BLaER1 treated with 17β-estradiol and CSF1 and Interleukin-3, amounts not matched to agents 10 nM and 100 nM (cell line): ENCODE measurements at regions not wholly inside any gene's neighbourhood (a gene's known extent, or its start where the extent isn't known, plus 50 kb on each side); places are given as distances from the start of the nearest gene placed in this dataset.

Experiments used
- H3K27ac ChIP-seq, 11 experiments: shearing (Covaris generic); formaldehyde crosslinking; 2 replicates each; pipeline ENCODE4 v1.8.1; 2022
- H3K27me3 ChIP-seq, 11 experiments: shearing (Covaris generic); formaldehyde crosslinking; 2 replicates each; pipeline ENCODE4 v1.8.1; 2022
- H3K36me3 ChIP-seq, 11 experiments: shearing (Covaris generic); formaldehyde crosslinking; 2 replicates each; pipeline ENCODE4 v1.8.1; 2022
- H3K4me1 ChIP-seq, 10 experiments: shearing (Covaris generic); formaldehyde crosslinking; 2 replicates each; pipeline ENCODE4 v1.8.1; 2022
- H3K4me2 ChIP-seq, 11 experiments: shearing (Covaris generic); formaldehyde crosslinking; 2 replicates each; pipeline ENCODE4 v1.8.1; 2022
- H3K4me3 ChIP-seq, 10 experiments: shearing (Covaris generic); formaldehyde crosslinking; 2 replicates each; pipeline ENCODE4 v1.8.1; 2022
- H3K9ac ChIP-seq, 11 experiments: shearing (Covaris generic); formaldehyde crosslinking; 2 replicates each; pipeline ENCODE4 v1.8.1; 2022
- H3K9me3 ChIP-seq, 11 experiments: shearing (Covaris generic); formaldehyde crosslinking; replicated peaks in 1 of 11; 2 replicates each; pipeline ENCODE4 v1.8.1; 2022
- H4K20me1 ChIP-seq, 11 experiments: shearing (Covaris generic); formaldehyde crosslinking; 2 replicates each; pipeline ENCODE4 v1.8.1; 2022
- Cebpa-rat ChIP-seq, 11 experiments: shearing (Covaris generic); IDR thresholded peaks; 2 replicates each; pipeline ENCODE4 v1.8.1; 2022

DNA sequence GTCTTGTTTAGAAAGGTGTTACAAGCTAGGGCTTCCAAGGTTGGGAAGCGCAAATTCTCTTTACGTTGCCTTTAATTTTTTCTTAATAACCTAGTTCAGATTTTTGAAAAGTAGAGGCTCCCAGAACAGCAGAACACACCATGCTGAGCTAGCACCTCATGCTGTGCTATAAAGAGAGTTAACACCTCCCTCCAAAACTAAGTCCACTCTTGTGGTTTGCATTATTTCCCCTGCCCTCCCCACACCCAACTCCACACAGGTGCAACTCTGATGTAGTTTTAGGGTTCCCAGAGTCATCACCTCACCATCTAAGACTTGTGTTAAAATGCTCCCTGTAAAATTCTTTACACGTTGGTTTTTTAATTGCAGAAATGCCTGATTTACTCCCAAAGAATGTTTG is 459.4 kb upstream of the JARID2 start:
- Histone ChIP-seq H3K4me1 (peaks cover 0 to 11% (median 2%) of the 10 kb centered on the region in 10 experiments; a peak in 8 of 20 replicates), H3K36me3 (no peaks in the 10 kb centered on the region), H3K27me3 (no peaks in the 10 kb centered on the region), H3K9ac (no peak overlapping the region), H3K4me2 (no peak overlapping the region), H3K4me3 (no peak overlapping the region), H3K9me3 (peaks cover 17 to 30% (median 26%) of the 10 kb centered on the region in 11 experiments), H3K27ac (no peak overlapping the region), H4K20me1 (no peaks in the 10 kb centered on the region)
- TF ChIP-seq Cebpa-rat (IDR thresholded peaks at IDR 0.05), result no peak

DNA sequence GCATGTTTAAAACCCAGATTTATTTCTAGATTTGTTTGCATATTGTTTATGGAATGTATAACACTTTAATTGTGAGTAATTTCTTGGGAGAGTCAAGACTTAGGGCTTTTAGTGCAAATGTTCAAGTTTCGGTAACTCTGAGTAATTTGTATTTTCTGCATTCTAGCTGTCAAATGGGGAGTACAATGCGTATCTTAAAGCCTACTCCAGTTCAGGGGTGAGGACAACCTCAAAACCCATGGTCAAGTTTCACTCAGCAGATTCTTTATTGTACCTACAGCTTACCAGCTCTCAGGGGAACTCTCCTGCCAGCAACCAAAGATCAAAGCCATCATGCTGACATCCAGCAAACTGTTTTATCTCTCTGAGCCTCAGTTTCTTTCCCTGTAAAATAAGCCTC is 458.6 kb upstream of the JARID2 start:
- H3K4me3 ChIP-seq, result no peak overlapping the region
- TF ChIP-seq Cebpa-rat (IDR thresholded peaks at IDR 0.05), result no peak
- no peaks in the 10 kb centered on the region for H3K36me3 ChIP-seq
- peaks cover 16 to 25% (median 20%) of the 10 kb centered on the region in 11 experiments for H3K9me3 ChIP-seq
- H3K27ac ChIP-seq, result no peak overlapping the region
- H4K20me1 ChIP-seq, result no peaks in the 10 kb centered on the region
- peaks cover 0 to 13% (median 2%) of the 10 kb centered on the region in 10 experiments; a peak in 9 of 20 replicates for H3K4me1 ChIP-seq
- no peaks in the 10 kb centered on the region for H3K27me3 ChIP-seq
- no peak overlapping the region for H3K9ac ChIP-seq
- H3K4me2 ChIP-seq, result peak overlapping the region in 2 of 11 experiments; percentile 5 to 19; a peak in 1 of 22 replicates

DNA sequence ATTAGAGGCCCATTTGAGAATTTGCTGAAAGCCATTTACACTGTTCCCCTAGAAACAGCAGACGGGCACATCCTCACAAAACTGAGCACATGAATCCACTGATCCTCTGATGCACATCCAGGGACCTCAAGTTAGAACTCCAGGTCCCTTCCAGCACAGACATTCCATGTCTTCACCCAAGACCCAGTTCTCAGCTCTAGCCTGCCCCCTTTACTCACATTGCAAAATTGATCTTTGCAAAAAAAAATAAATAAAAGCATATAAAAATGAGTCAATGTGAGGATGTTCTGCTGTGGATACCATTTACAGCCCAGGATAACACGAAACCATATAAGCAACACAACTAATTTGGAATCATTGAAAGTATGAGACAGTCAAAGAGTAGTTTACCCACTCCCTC is 458.2 kb upstream of the JARID2 start:
- Histone ChIP-seq H3K9me3 (peaks cover 12 to 21% (median 16%) of the 10 kb centered on the region in 11 experiments), H3K9ac (no peak overlapping the region), H3K27me3 (no peaks in the 10 kb centered on the region), H3K4me3 (no peak overlapping the region), H4K20me1 (no peaks in the 10 kb centered on the region), H3K4me1 (peaks cover 0 to 13% (median 2%) of the 10 kb centered on the region in 10 experiments; a peak in 9 of 20 replicates), H3K36me3 (no peaks in the 10 kb centered on the region), H3K27ac (no peak overlapping the region), H3K4me2 (peak overlapping the region in 2 of 11 experiments; percentile 5 to 19; a peak in 1 of 22 replicates)
- TF ChIP-seq Cebpa-rat (IDR thresholded peaks at IDR 0.05), result no peak

DNA sequence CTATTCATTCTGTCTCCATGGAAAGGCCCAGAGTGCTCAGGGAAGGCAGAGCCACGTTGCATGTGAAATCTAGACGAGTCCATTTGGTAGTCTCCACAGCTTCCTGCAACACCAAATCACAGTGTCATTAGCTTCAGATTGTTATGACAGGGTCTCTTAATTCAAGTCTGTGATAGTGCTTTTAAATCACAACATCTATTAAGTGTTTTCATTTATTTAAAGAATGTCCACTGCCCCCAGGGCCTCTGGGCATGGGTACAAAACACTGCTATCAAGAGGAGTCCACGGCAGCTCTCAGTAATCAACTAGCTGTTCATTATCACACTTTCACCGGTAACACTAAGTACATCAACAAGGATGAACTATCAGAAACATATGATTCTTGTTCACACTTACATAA is 455.9 kb upstream of the JARID2 start:
- Histone ChIP-seq H3K4me3 (no peak overlapping the region), H3K27me3 (no peaks in the 10 kb centered on the region)
- TF ChIP-seq Cebpa-rat (IDR thresholded peaks at IDR 0.05), result no peak

DNA sequence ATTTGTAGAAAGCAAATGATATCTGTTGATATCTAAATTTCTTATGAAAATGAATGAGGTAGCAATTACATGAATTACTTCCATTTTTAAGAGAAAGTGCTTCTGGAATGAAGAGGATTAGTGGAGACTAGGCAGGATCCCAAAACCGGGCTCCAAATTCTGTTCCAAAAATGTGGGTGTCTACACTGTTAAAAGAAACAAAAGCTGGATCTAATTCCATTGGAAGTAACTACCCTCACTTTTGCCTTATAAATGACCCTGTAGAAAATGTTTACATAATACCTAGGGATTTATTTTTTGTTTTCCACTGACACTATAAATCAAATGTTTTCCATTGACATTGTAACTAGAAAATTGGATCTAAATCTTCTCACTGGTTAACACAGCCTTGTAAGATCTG is 454.9 kb upstream of the JARID2 start:
- no peak for TF ChIP-seq Cebpa-rat (IDR thresholded peaks at IDR 0.05)
- no peak overlapping the region for H3K9ac ChIP-seq

More for the DNA sequence above, 455.9 kb upstream of the JARID2 start:
- H3K4me1 ChIP-seq, result peaks cover 0 to 11% (median 1%) of the 10 kb centered on the region in 10 experiments; a peak in 9 of 20 replicates
- H3K9me3 ChIP-seq, result peaks cover 0 to 5% (median 0%) of the 10 kb centered on the region in 11 experiments; a peak in 1 of 22 replicates
- H3K36me3 ChIP-seq, result no peaks in the 10 kb centered on the region
- no peak overlapping the region for H3K27ac ChIP-seq
- no peaks in the 10 kb centered on the region for H4K20me1 ChIP-seq
- no peak overlapping the region for H3K4me2 ChIP-seq
- H3K9ac ChIP-seq, result no peak overlapping the region

DNA sequence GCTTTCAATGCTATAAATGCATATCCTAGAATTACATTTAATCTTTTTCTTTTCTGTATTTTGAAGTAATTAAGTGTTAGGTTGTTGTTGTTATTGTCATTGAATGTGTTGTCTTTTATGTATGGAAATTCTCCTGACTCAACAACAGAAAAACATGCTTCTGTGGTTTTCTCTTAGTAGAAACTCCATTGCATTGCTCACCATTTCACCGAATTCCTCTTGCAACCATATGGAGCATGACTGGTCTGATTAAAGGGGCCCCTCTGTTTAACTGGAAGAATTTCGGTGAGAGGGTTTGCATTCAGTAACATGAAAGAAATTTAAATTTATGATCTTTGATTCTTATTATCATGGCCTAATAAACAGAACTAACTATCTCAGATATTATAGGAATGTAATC is 454.3 kb upstream of the JARID2 start:
- Histone ChIP-seq H4K20me1 (no peaks in the 10 kb centered on the region), H3K9me3 (peaks cover 0 to 5% (median 0%) of the 10 kb centered on the region in 11 experiments; a peak in 2 of 22 replicates), H3K4me1 (peaks cover 0 to 8% (median 0%) of the 10 kb centered on the region in 10 experiments; a peak in 5 of 20 replicates), H3K9ac (no peak overlapping the region), H3K4me2 (no peak overlapping the region), H3K27me3 (no peaks in the 10 kb centered on the region), H3K27ac (no peak overlapping the region), H3K4me3 (no peak overlapping the region), H3K36me3 (no peaks in the 10 kb centered on the region)
- no peak for TF ChIP-seq Cebpa-rat (IDR thresholded peaks at IDR 0.05)

More for the DNA sequence above, 454.9 kb upstream of the JARID2 start:
- no peak overlapping the region for H3K27ac ChIP-seq
- peaks cover 0 to 11% (median 0%) of the 10 kb centered on the region in 10 experiments; a peak in 5 of 20 replicates for H3K4me1 ChIP-seq
- peaks cover 0 to 5% (median 0%) of the 10 kb centered on the region in 11 experiments; a peak in 2 of 22 replicates for H3K9me3 ChIP-seq
- H3K4me3 ChIP-seq, result no peak overlapping the region
- H4K20me1 ChIP-seq, result no peaks in the 10 kb centered on the region
- H3K4me2 ChIP-seq, result no peak overlapping the region
- H3K36me3 ChIP-seq, result no peaks in the 10 kb centered on the region
- no peaks in the 10 kb centered on the region for H3K27me3 ChIP-seq

DNA sequence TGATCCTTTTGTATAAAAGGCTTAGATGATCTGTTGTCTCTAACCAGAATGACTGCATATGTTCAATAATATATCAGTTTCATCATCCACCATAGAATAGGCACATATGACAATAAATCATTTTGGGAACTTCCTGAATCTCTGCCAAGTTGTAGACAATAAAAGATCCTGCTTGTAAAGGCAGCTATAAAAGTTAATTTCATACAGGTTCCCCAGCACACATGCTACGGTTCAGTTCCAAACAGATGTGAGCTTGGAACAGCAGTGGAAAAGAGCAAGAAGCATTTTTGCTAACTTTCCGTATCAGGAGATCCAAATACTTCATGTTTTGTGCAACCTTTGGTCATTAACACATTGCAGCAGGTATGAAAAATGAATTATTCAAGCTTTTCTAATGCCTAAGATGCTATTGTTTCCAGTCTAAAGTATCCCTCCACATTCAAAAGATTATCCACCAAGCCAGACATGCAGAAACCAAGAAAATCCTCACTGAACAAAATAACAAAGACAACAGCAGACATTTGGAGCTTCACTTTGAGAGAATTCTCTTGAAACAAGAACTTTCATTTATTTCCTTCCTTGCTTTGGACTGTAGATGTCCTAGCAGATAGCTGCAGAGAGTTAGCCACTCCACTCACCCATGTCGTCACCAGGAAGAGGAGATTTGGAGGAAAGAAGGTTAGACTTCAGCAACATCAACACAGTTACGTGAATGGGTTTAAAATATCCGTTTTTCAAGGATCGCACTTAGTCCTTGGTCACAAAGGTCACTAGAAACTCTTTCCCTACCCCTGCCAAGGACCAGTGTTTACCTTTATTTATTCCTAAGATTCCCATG is 453.5 kb upstream of the JARID2 start:
- Histone ChIP-seq H3K9ac (no peak overlapping the region), H3K4me1 (peaks cover 0 to 4% (median 0%) of the 10 kb centered on the region in 10 experiments; a peak in 5 of 20 replicates), H3K27ac (no peak overlapping the region), H3K27me3 (no peaks in the 10 kb centered on the region), H3K4me3 (no peak overlapping the region), H4K20me1 (no peaks in the 10 kb centered on the region), H3K36me3 (no peaks in the 10 kb centered on the region), H3K4me2 (no peak overlapping the region), H3K9me3 (peaks cover 0 to 5% (median 0%) of the 10 kb centered on the region in 11 experiments; a peak in 2 of 22 replicates)
- TF ChIP-seq Cebpa-rat (IDR thresholded peaks at IDR 0.05), result no peak

DNA sequence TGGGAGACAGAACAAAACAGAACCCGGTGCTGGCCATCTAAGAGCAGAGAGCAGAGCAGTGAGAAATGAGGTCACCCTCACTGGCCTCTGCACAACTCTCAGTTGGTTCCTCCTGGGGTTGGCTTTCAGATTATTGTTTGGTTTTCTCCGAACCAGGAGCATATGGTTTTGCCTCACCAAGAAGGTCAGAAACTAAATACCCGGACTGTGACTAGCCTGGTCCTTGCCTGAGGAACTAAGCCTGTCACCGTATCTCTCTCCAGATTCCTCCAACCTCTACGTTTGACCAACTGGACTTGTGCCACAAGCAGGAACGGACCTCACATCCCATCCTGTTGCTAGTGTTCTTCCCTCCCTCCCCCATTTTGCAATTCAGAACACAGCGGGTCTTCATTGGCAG is 450.4 kb upstream of the JARID2 start:
- Histone ChIP-seq H3K4me2 (no peak overlapping the region), H3K4me1 (peaks cover 0 to 11% (median 4%) of the 10 kb centered on the region in 10 experiments; a peak in 9 of 20 replicates), H3K27ac (no peak overlapping the region), H3K36me3 (no peaks in the 10 kb centered on the region), H3K27me3 (no peaks in the 10 kb centered on the region), H3K9me3 (peaks cover 0 to 22% (median 13%) of the 10 kb centered on the region in 11 experiments; a peak in 17 of 22 replicates), H3K4me3 (no peak overlapping the region), H4K20me1 (no peaks in the 10 kb centered on the region), H3K9ac (no peak overlapping the region)
- no peak for TF ChIP-seq Cebpa-rat (IDR thresholded peaks at IDR 0.05)

DNA sequence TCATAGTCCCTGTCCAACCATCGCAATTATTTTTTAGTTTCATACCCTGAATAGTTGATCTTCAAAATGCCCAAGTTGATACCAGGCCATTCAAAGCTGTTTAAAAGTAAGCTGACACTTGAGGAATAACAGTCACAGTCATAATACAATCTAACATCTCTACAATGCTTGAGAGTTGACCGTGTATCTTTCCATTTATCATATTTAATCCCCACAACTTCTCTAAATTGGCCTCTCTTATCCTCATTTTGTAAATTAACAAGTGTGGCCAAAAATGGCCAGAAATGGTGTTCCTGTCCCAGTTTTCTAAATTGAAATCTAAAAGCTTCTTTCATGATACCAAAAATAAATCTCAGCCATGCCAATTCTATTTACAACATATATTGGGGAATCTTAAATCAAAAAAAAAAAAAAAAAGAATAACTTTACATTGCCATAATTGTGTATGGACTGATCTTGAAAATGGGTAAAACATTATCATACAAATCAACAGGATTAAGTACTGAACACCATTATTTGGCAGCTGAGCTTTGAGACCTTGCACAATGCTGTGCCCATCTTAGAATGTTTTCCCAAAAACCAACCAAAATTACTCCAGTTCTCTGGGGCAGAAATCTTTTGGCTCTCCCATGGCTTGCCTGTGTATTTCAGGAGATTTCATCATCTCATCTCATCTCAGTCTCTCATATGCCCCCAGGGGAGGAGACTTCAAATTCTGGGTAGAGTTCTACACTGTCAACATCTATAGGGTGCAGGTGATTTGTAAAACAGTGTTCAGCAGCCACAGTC is 448.7 kb upstream of the JARID2 start:
- Histone ChIP-seq H3K27ac (no peak overlapping the region), H3K4me2 (0 out of 22 replicates have a peak overlapping the region, but pooled peaks of 1 of the 11 experiments have one; percentile 1), H3K4me3 (no peak overlapping the region), H3K9me3 (peaks cover 0 to 26% (median 13%) of the 10 kb centered on the region in 11 experiments; a peak in 17 of 22 replicates), H4K20me1 (no peaks in the 10 kb centered on the region), H3K4me1 (peaks cover 0 to 15% (median 5%) of the 10 kb centered on the region in 10 experiments; a peak in 13 of 20 replicates), H3K36me3 (no peaks in the 10 kb centered on the region), H3K9ac (no peak overlapping the region), H3K27me3 (no peaks in the 10 kb centered on the region)
- TF ChIP-seq Cebpa-rat (IDR thresholded peaks at IDR 0.05), result no peak
